Left renal cortex interstitium (tissue), 4 donors: ENCODE measurements at regions not wholly inside any gene's neighbourhood (a gene's known extent, or its start where the extent isn't known, plus 50 kb on each side); places are given as distances from the start of the nearest gene placed in this dataset.

Experiments used
- DNase-seq, 4 donors: peaks; one replicate each; pipeline ENCODE4 v3.0.0-alpha.2; 2013; ENCODE audit warnings: low read depth in 4 of 4, low spot score in 2 of 4, missing footprints in 1 of 4

- DNase-seq: no peak
Observed at GRCh38 chr14:81829447-81829846, 295.8 kb upstream of the SEL1L start.

DNA sequence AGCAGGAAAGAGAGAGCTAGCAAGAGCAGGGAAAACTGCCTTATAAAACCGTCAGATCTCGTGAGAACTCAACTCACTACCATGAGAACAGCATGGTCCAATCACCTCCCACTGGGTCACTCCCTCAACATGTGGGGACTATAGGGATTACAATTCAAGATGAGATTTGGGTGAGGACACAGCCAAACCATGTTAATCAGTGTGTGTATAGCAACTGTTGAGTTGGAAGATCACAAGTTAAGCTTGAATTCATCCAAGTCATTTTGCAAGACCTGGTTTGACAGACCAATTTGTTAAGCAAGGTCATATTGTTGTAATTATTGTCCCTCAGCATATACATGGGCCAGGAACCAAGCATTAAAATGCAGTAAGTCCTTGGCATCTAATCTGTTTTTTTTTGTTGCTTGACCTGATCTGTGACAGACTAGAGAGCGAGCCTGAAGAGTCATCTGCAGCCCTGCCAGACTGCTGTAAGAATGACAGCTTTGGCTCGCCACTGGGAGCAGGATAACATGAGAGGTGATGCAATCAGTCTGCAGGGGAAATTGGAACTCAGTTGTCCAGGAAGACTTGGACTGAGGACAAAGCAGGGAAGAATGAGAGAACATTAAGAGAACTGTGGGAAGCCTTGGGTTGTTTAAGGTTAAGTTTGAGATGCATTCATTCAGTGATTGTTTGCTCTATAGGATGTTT lies 297.6 kb upstream of the SEL1L start:
- no peak for DNase-seq

GRCh38 chr14:81834308-81834707 lies 300.7 kb upstream of the SEL1L start:
- no peak for DNase-seq

DNA sequence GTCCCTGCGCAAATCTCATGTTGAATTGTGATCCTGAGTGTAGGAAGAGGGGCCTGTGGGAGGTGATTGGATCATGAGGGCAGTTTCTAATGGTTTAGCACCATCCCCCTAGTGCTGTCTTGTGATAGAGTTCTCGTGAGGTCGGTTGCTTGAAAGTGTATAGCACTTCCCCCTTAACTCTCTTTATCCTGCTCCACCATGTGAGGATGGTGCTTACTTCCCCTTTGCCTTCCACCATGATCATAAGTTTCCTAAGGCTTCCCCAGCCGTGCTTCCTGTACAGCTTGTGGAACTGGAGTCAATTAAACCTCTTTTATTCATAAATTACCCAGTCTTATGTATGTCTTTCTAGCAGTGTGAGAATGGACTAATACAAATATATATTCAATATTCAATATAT lies 303.7 kb upstream of the SEL1L start:
- DNase-seq: no peak

DNA sequence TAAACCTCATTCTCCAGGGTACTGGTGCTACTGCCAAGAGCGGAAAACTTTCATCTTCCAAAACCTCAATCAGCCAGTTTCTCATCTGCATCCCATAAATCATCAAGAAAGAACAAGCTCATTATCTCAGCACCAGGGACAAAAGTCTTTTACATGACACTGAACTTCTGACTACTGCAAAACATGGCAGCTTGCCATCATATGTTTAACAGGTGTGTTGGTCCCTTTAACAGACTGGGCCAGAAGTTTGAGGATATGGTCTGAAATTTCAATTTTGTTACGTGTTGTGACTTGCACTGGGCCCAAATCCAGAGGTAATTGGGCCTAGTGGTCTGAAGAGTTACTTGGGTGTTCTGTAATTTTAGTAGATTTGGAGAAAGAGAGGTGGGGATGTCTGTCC lies 305.4 kb upstream of the SEL1L start:
- no peak for DNase-seq

DNA sequence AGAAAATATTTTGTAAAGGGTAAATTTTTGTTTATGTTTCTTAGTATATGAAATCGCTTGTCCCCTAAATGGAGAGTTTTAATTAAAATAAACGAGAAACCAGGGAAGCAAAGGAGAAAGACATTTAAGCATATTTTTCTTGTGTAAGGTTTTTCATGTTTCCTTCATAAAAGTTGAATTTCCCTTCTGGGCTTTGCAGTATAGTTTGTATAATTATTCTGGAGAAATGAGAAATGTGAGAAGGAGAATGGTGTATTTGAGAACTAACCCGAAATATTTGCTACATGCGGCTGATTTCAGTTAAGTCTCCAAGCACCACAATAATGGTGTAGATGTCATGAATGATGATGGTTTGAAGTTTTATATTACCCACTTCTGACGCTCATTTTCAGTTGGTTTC lies 307.7 kb upstream of the SEL1L start:
- no peak for DNase-seq

- no peak for DNase-seq
Observed at GRCh38 chr14:81849714-81850113, 316.1 kb upstream of the SEL1L start.

DNA sequence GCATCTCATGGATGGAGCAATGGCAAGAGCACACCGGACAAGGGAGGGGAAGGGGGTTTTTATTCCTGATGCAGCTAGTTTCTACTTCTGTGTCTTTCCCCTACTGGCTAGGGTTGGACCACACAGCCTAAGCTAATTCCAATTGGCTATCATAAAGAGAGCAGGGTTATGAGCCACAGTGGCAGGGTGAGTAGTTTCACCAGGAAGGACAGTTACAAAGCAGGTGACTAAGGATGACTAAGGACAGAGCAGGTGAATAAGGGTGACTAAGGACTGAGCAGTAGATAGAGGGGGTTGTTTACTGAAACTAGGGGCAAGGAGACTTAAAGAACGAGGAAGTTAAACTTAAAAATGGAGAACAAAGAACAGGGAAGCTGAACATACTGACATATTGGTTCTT lies 321.4 kb upstream of the SEL1L start:
- DNase-seq: no peak

DNA sequence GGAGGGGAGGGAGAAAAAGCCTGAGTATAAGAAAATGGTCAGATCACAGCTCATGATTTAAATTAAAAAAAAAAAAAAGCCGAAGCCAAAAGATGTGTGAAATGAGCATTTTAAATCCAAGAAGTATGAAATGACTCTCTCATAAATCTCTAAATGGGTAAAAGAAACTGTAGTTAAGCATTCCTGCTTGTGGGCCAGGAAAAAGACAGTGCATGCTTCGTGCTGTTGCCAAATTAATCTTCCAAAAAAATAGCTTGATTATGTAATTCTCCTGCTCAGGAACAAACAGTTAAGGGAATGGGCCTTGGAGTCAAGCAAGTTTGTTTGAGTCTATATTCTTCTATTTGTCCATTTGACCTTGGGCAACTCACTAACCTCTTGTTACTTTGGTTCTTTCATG lies 325.4 kb upstream of the SEL1L start:
- DNase-seq: no peak

- no peak for DNase-seq
Observed at GRCh38 chr14:81868172-81868571, 334.5 kb upstream of the SEL1L start.

- DNase-seq: no peak
Observed at GRCh38 chr14:81871706-81872105, 338.1 kb upstream of the SEL1L start.

GRCh38 chr14:81884382-81884781 lies 350.7 kb upstream of the SEL1L start:
- no peak for DNase-seq

DNA sequence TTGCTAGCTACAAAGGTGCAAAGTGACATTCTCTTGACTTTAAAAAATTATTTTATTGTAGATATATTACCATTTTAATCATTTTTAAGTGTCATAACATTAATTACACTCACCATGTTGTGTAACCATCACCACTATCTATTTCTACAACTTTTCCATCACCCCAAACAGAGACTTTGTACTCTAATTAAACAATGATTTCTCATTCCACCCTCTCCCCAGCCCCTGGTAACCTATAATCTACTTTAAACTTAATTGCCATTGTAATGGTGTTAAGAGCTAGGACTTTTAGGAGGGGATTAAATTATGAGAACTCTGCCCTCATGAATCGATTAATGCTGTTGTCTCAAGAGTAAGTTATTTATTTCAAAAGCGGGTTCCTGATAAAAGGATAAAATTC lies 352.9 kb upstream of the SEL1L start:
- no peak for DNase-seq

- DNase-seq: no peak
Observed at GRCh38 chr14:81889529-81889928, 355.9 kb upstream of the SEL1L start.

DNA sequence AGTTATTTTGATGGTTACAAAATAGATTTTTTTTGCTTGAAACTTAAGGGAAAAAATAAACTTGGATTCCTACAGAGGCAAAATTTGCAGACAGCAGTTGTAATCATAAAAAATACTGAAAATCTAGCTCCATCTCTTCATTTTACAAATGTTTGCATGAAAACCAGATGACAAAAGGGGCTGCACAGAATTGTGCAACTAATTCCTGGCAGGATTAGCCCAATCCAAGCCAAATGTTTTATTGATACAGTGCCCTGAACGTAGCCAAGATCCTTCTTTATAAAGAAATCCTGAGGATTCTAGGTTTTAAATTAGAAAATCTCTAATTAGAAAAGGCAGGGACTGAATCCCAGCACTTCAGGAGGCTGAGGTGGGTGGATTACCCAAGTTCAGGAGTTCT lies 356.4 kb upstream of the SEL1L start:
- no peak for DNase-seq

DNA sequence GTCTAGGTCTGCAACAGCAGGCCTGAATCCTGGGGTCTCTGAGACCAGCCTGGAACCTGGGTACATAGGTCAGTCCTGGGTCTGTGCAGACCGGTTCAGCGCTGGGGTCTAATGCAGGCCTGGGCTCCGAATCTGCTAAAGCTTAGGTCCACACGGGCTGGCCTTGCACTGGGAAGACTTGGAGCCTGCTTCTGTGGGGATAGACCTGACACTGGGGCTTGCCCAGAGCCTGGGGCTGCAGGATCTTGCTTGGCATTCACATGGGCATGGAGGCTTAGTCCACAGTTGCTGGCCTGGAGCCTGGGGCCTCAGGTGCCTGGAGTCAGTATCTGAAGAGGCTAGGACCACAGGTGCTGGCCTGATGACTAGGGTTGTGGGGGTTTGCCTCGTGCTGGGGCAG lies 369.8 kb upstream of the SEL1L start:
- no peak for DNase-seq

- DNase-seq: no peak
Observed at GRCh38 chr14:81927070-81927469, 393.4 kb upstream of the SEL1L start.

GRCh38 chr14:81931828-81932227 lies 398.2 kb upstream of the SEL1L start:
- DNase-seq: no peak

GRCh38 chr14:81936348-81936747 lies 402.7 kb upstream of the SEL1L start:
- no peak for DNase-seq

- DNase-seq: no peak
Observed at GRCh38 chr14:81936902-81937301, 403.2 kb upstream of the SEL1L start.

GRCh38 chr14:81938341-81938740 lies 404.7 kb upstream of the SEL1L start:
- DNase-seq: no peak

DNA sequence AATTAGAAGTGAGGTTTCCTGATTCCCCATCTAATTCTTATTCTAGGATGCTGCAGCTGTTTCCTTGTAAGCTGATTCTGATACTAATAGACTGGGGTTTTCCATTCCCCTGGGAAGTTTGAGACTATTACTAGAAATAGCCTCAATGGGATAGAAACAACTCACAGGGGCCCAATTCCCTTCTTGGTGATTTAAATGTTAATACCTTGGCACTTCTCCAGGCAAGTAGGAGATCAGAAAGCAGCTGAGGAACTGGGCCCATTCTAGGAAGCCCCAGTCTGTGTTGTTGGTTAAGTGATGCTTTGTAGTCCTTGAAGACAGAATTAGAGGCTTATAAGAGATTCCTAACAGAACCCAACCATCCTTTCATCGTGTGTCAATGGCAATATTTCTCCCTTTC lies 407.0 kb upstream of the SEL1L start:
- DNase-seq: no peak

- no peak for DNase-seq
Observed at GRCh38 chr14:81942071-81942470, 408.4 kb upstream of the SEL1L start.
